GM12878 (cell line): ENCODE measurements at regions not wholly inside any gene's neighbourhood (a gene's known extent, or its start where the extent isn't known, plus 50 kb on each side); places are given as distances from the start of the nearest gene placed in this dataset.

Experiments
- ATF7 ChIP-seq: fragments of 450-650 bp; IDR thresholded peaks from 2 replicates; pipeline ENCODE4 v1.6.1; 2016; ENCODE audit warnings: low read depth, mild to moderate bottlenecking
- CBX3 ChIP-seq: fragments of 200-600 bp; sonication (generic); IDR thresholded peaks from 2 replicates; pipeline ENCODE4 v1.6.1; 2016; ENCODE audit warnings: low read depth, borderline replicate concordance
- CREB1 ChIP-seq: IDR thresholded peaks from 2 replicates; pipeline ENCODE4 v1.6.1; 2012; ENCODE audit warnings: low read depth, mild to moderate bottlenecking, inconsistent platforms
- CREM ChIP-seq: IDR thresholded peaks from 2 replicates; pipeline ENCODE4 v1.6.1; 2014; ENCODE audit warnings: antibody characterized with exemption, low read depth
- EED ChIP-seq: sonication (generic); IDR thresholded peaks from 2 replicates; pipeline ENCODE4 v1.6.1; 2016; ENCODE audit warnings: antibody characterized with exemption, low read depth
- GATAD2B ChIP-seq: fragments of 450-650 bp; conservative IDR thresholded peaks from 2 replicates; pipeline ENCODE4 v1.6.1; 2017; ENCODE audit warnings: low read depth, mild to moderate bottlenecking, moderate library complexity
- IRF4 ChIP-seq: IDR thresholded peaks from 2 replicates; pipeline ENCODE4 v1.6.1; 2011; ENCODE audit warnings: low read depth, low read length
- JUND ChIP-seq: IDR thresholded peaks from 2 replicates; pipeline ENCODE4 v1.6.1; 2012; ENCODE audit warnings: low read depth, mild to moderate bottlenecking, low read length, improper control_type of control experiment, moderate library complexity
- KLF5 ChIP-seq: fragments of 450-650 bp; IDR thresholded peaks from 2 replicates; pipeline ENCODE4 v1.6.1; 2014; ENCODE audit warnings: mild to moderate bottlenecking; ENCODE audit not compliant: partially characterized antibody
- LARP7 ChIP-seq: fragments of 450-650 bp; IDR thresholded peaks from 2 replicates; pipeline ENCODE4 v1.6.1; 2017; ENCODE audit warnings: mild to moderate bottlenecking
- MYC ChIP-seq: IDR thresholded peaks from 2 replicates; pipeline ENCODE4 v1.6.1; 2011; ENCODE audit warnings: mild to moderate bottlenecking, low read length, moderate library complexity, inconsistent platforms; ENCODE audit not compliant: insufficient read depth, insufficient replicate concordance, insufficient read length, severe bottlenecking
- NBN ChIP-seq: fragments of 450-650 bp; IDR thresholded peaks from 2 replicates; pipeline ENCODE4 v1.6.1; 2016
- PBX3 ChIP-seq: IDR thresholded peaks from 2 replicates; pipeline ENCODE4 v1.6.1; 2011; ENCODE audit warnings: mild to moderate bottlenecking, low read depth, low read length, moderate library complexity; ENCODE audit not compliant: insufficient replicate concordance
- PML ChIP-seq: IDR thresholded peaks from 2 replicates; pipeline ENCODE4 v1.6.1; 2012; ENCODE audit warnings: low read length, inconsistent platforms
- POLR2AphosphoS2 ChIP-seq: IDR thresholded peaks from 2 replicates; pipeline ENCODE4 v1.6.1; 2011; ENCODE audit warnings: low read depth, mild to moderate bottlenecking, low read length, improper control_type of control experiment, moderate library complexity
- POLR2AphosphoS5 ChIP-seq: IDR thresholded peaks from 2 replicates; pipeline ENCODE4 v1.6.1; 2011; ENCODE audit warnings: mild to moderate bottlenecking, low read length, inconsistent platforms
- REST ChIP-seq: IDR thresholded peaks from 2 replicates; pipeline ENCODE4 v1.6.1; 2012; ENCODE audit warnings: mild to moderate bottlenecking, low read depth, low read length
- SMARCA5 ChIP-seq: fragments of 450-650 bp; IDR thresholded peaks from 2 replicates; pipeline ENCODE4 v1.6.1; 2017; ENCODE audit warnings: mild to moderate bottlenecking
- USF2 ChIP-seq: IDR thresholded peaks from 2 replicates; pipeline ENCODE4 v1.6.1; 2011; ENCODE audit warnings: low read depth, low read length, improper control_type of control experiment, borderline replicate concordance
- YY1 ChIP-seq: IDR thresholded peaks from 2 replicates; pipeline ENCODE4 v1.6.1; 2011; ENCODE audit warnings: low read depth, mild to moderate bottlenecking, low read length
- ZBTB11 ChIP-seq: fragments of 450-650 bp; formaldehyde crosslinking; IDR thresholded peaks from 2 replicates; pipeline ENCODE4 v1.5.0; 2022; ENCODE audit warnings: mild to moderate bottlenecking, missing genetic modification characterization
- ZNF217 ChIP-seq: fragments of 450-650 bp; IDR thresholded peaks from 2 replicates; pipeline ENCODE4 v1.6.1; 2017; ENCODE audit warnings: antibody characterized with exemption, mild to moderate bottlenecking
- ZSCAN29 ChIP-seq: fragments of 450-650 bp; IDR thresholded peaks from 2 replicates; pipeline ENCODE4 v1.6.1; 2017; ENCODE audit warnings: mild to moderate bottlenecking, moderate library complexity

- TF ChIP-seq USF2 (no peak), YY1 (no peak), POLR2AphosphoS2 (no peak), JUND (peak; percentile 73), ATF7 (peak; percentile 93), ZSCAN29 (peak; percentile 26; the same call in 1 of the 2 replicates), GATAD2B (peak; percentile 71; the same call in 1 of the 2 replicates), MYC (no peak), CBX3 (no peak), PML (peak; percentile 65; the same call in 1 of the 2 replicates), REST (no peak), SMARCA5 (no peak), NBN (peak; percentile 94), PBX3 (no peak), LARP7 (no peak), ZBTB11 (CRISPR knock-in tag) (no peak), IRF4 (peak; percentile 99), ZNF217 (peak; percentile 83), EED (peak; percentile 100), POLR2AphosphoS5 (no peak), CREB1 (no peak; the same call in 1 of the 2 replicates), CREM (peak; percentile 90), KLF5 (no peak)
These were observed 195.8 kb downstream of the KCNJ2 start (continued) for GRCh38 chr17:70365091-70365583.
